ENCODE measurements at regions not wholly inside any gene's neighbourhood (a gene's known extent, or its start where the extent isn't known, plus 50 kb on each side); places are given as distances from the start of the nearest gene placed in this dataset.
"Not testable (repeated sequence)": the region's sequence is repeated elsewhere in the genome, so short reads cannot be mapped to it uniquely, and the experiment has no call there.

- no peak overlapping the region for H3K4me3 ChIP-seq (ENCODE audit: low read length)
- no peaks in the 10 kb centered on the region for H3K36me3 ChIP-seq (ENCODE audit: control insufficient read depth, insufficient read depth, low read length)
- no peak overlapping the region for H3K9ac ChIP-seq (ENCODE audit: low read length)
- H3K27me3 ChIP-seq (ENCODE audit: control insufficient read depth, insufficient read depth, low read length): no peaks in the 10 kb centered on the region
- no peaks in the 10 kb centered on the region for H3K4me1 ChIP-seq (ENCODE audit: control insufficient read depth, insufficient read depth, low read length)
- no peak overlapping the region for H3K27ac ChIP-seq (ENCODE audit: low read depth, low read length)
Observed at GRCh38 chr4:179692222-179692621, 2250.0 kb upstream of the AGA start.

GRCh38 chr4:179695175-179695574 lies 2252.9 kb upstream of the AGA start:
- Histone ChIP-seq H3K4me1 (ENCODE audit: control insufficient read depth, insufficient read depth, low read length) (no peaks in the 10 kb centered on the region), H3K36me3 (ENCODE audit: control insufficient read depth, insufficient read depth, low read length) (no peaks in the 10 kb centered on the region), H3K27me3 (ENCODE audit: control insufficient read depth, insufficient read depth, low read length) (no peaks in the 10 kb centered on the region), H3K4me3 (ENCODE audit: low read length) (no peak overlapping the region), H3K27ac (ENCODE audit: low read depth, low read length) (no peak overlapping the region), H3K9ac (ENCODE audit: low read length) (no peak overlapping the region)

GRCh38 chr4:179698321-179698720 lies 2256.1 kb upstream of the AGA start:
- no peaks in the 10 kb centered on the region for H3K4me1 ChIP-seq (ENCODE audit: control insufficient read depth, insufficient read depth, low read length)
- H3K27ac ChIP-seq (ENCODE audit: low read depth, low read length): no peak overlapping the region
- H3K9ac ChIP-seq (ENCODE audit: low read length): no peak overlapping the region
- H3K36me3 ChIP-seq (ENCODE audit: control insufficient read depth, insufficient read depth, low read length): no peaks in the 10 kb centered on the region
- H3K27me3 ChIP-seq (ENCODE audit: control insufficient read depth, insufficient read depth, low read length): no peaks in the 10 kb centered on the region
- H3K4me3 ChIP-seq (ENCODE audit: low read length): no peak overlapping the region

GRCh38 chr4:179709961-179710624 lies 2267.9 kb upstream of the AGA start:
- no peaks in the 10 kb centered on the region for H3K27me3 ChIP-seq (ENCODE audit: control insufficient read depth, insufficient read depth, low read length)
- no peak overlapping the region for H3K4me3 ChIP-seq (ENCODE audit: low read length)
- no peak overlapping the region for H3K27ac ChIP-seq (ENCODE audit: low read depth, low read length)
- H3K4me1 ChIP-seq (ENCODE audit: control insufficient read depth, insufficient read depth, low read length): no peaks in the 10 kb centered on the region
- no peaks in the 10 kb centered on the region for H3K36me3 ChIP-seq (ENCODE audit: control insufficient read depth, insufficient read depth, low read length)
- no peak overlapping the region for H3K9ac ChIP-seq (ENCODE audit: low read length)

- H3K9ac ChIP-seq (ENCODE audit: low read length): no peak overlapping the region
- no peaks in the 10 kb centered on the region for H3K4me1 ChIP-seq (ENCODE audit: control insufficient read depth, insufficient read depth, low read length)
- no peak overlapping the region for H3K27ac ChIP-seq (ENCODE audit: low read depth, low read length)
- no peaks in the 10 kb centered on the region for H3K27me3 ChIP-seq (ENCODE audit: control insufficient read depth, insufficient read depth, low read length)
- H3K36me3 ChIP-seq (ENCODE audit: control insufficient read depth, insufficient read depth, low read length): no peaks in the 10 kb centered on the region
- no peak overlapping the region for H3K4me3 ChIP-seq (ENCODE audit: low read length)
Observed at GRCh38 chr4:179719766-179720450, 2277.7 kb upstream of the AGA start.

- not testable (repeated sequence) for H3K27me3 ChIP-seq (ENCODE audit: control insufficient read depth, insufficient read depth, low read length); H3K4me1 ChIP-seq (ENCODE audit: control insufficient read depth, insufficient read depth, low read length); H3K36me3 ChIP-seq (ENCODE audit: control insufficient read depth, insufficient read depth, low read length); H3K4me3 ChIP-seq (ENCODE audit: low read length); H3K27ac ChIP-seq (ENCODE audit: low read depth, low read length); H3K9ac ChIP-seq (ENCODE audit: low read length)
Observed at GRCh38 chr4:179726491-179726890, 2284.3 kb upstream of the AGA start.

GRCh38 chr4:179728305-179728704 lies 2286.1 kb upstream of the AGA start:
- Histone ChIP-seq H3K4me1 (ENCODE audit: control insufficient read depth, insufficient read depth, low read length) (no peaks in the 10 kb centered on the region), H3K4me3 (ENCODE audit: low read length) (no peak overlapping the region), H3K36me3 (ENCODE audit: control insufficient read depth, insufficient read depth, low read length) (no peaks in the 10 kb centered on the region), H3K9ac (ENCODE audit: low read length) (no peak overlapping the region), H3K27me3 (ENCODE audit: control insufficient read depth, insufficient read depth, low read length) (no peaks in the 10 kb centered on the region), H3K27ac (ENCODE audit: low read depth, low read length) (no peak overlapping the region)

GRCh38 chr4:179736820-179737219 lies 2294.6 kb upstream of the AGA start:
- not testable (repeated sequence) for H3K4me3 ChIP-seq (ENCODE audit: low read length); H3K9ac ChIP-seq (ENCODE audit: low read length); H3K36me3 ChIP-seq (ENCODE audit: control insufficient read depth, insufficient read depth, low read length); H3K27me3 ChIP-seq (ENCODE audit: control insufficient read depth, insufficient read depth, low read length); H3K4me1 ChIP-seq (ENCODE audit: control insufficient read depth, insufficient read depth, low read length); H3K27ac ChIP-seq (ENCODE audit: low read depth, low read length)

GRCh38 chr4:179738822-179739221 lies 2296.6 kb upstream of the AGA start:
- no peaks in the 10 kb centered on the region for H3K27me3 ChIP-seq (ENCODE audit: control insufficient read depth, insufficient read depth, low read length)

GRCh38 chr4:179747218-179747910 lies 2305.1 kb upstream of the AGA start:
- H3K9ac ChIP-seq (ENCODE audit: low read length): no peak overlapping the region
- H3K4me1 ChIP-seq (ENCODE audit: control insufficient read depth, insufficient read depth, low read length): no peaks in the 10 kb centered on the region
- H3K27me3 ChIP-seq (ENCODE audit: control insufficient read depth, insufficient read depth, low read length): no peaks in the 10 kb centered on the region
- H3K4me3 ChIP-seq (ENCODE audit: low read length): no peak overlapping the region
- H3K36me3 ChIP-seq (ENCODE audit: control insufficient read depth, insufficient read depth, low read length): no peaks in the 10 kb centered on the region
- no peak overlapping the region for H3K27ac ChIP-seq (ENCODE audit: low read depth, low read length)

More at GRCh38 chr4:179738822-179739221, 2296.6 kb upstream of the AGA start:
- H3K36me3 ChIP-seq (ENCODE audit: control insufficient read depth, insufficient read depth, low read length): no peaks in the 10 kb centered on the region
- no peak overlapping the region for H3K27ac ChIP-seq (ENCODE audit: low read depth, low read length)
- H3K9ac ChIP-seq (ENCODE audit: low read length): no peak overlapping the region
- no peaks in the 10 kb centered on the region for H3K4me1 ChIP-seq (ENCODE audit: control insufficient read depth, insufficient read depth, low read length)
- no peak overlapping the region for H3K4me3 ChIP-seq (ENCODE audit: low read length)

GRCh38 chr4:179748837-179749236 lies 2306.6 kb upstream of the AGA start:
- Histone ChIP-seq H3K36me3 (ENCODE audit: control insufficient read depth, insufficient read depth, low read length) (no peaks in the 10 kb centered on the region), H3K27ac (ENCODE audit: low read depth, low read length) (no peak overlapping the region), H3K4me3 (ENCODE audit: low read length) (no peak overlapping the region)

GRCh38 chr4:179750374-179750773 lies 2308.1 kb upstream of the AGA start:
- Histone ChIP-seq H3K27ac (ENCODE audit: low read depth, low read length) (no peak overlapping the region), H3K4me3 (ENCODE audit: low read length) (no peak overlapping the region), H3K4me1 (ENCODE audit: control insufficient read depth, insufficient read depth, low read length) (no peaks in the 10 kb centered on the region), H3K36me3 (ENCODE audit: control insufficient read depth, insufficient read depth, low read length) (no peaks in the 10 kb centered on the region), H3K27me3 (ENCODE audit: control insufficient read depth, insufficient read depth, low read length) (no peaks in the 10 kb centered on the region), H3K9ac (ENCODE audit: low read length) (no peak overlapping the region)

More at GRCh38 chr4:179748837-179749236, 2306.6 kb upstream of the AGA start:
- Histone ChIP-seq H3K9ac (ENCODE audit: low read length) (no peak overlapping the region), H3K4me1 (ENCODE audit: control insufficient read depth, insufficient read depth, low read length) (no peaks in the 10 kb centered on the region), H3K27me3 (ENCODE audit: control insufficient read depth, insufficient read depth, low read length) (no peaks in the 10 kb centered on the region)
